Stimulated activated CD4-positive, alpha-beta T cell treated with anti-CD3 and anti-CD28 coated beads, Interleukin-4, amount 100 ng/mL, for 48 hours (primary cell): ENCODE measurements at regions not wholly inside any gene's neighbourhood (a gene's known extent, or its start where the extent isn't known, plus 50 kb on each side); places are given as distances from the start of the nearest gene placed in this dataset.

Experiments
- DNase-seq, 2 donors: peaks; one replicate each; pipeline ENCODE4 v3.0.0-alpha.2; 2020; ENCODE audit warnings: low read depth in 2 of 2

DNA sequence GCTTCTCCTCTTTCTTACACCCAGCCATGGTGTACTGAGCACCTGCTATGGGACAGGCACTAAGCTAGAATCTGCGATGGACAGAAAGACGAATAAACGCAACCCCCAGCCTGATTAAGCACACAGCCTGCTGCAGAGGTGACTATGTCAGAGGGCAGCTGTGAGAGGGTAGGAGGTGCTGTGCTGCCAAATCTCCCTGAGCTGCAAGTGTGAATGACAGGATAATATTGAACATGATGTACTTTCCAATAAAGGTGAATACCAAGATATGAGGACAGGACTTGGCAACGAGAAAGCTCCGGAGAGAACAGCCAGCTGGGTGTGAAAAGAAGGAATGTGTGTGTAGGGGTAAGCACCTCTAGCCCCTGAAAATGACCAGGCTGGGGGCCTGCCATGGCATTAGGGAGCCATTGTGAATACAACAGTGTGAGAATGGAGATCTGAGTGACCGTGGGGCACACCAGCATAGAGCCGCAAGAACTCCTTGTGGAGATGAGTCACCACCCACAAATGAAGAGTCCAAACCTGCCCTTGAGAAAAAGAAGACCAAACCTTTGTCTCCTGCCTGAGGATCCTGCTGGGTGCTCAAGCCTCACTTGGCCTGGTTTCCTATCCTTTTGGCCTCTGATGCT lies 83.0 kb upstream of the ATF3 start:
- DNase-seq = no peak

DNA sequence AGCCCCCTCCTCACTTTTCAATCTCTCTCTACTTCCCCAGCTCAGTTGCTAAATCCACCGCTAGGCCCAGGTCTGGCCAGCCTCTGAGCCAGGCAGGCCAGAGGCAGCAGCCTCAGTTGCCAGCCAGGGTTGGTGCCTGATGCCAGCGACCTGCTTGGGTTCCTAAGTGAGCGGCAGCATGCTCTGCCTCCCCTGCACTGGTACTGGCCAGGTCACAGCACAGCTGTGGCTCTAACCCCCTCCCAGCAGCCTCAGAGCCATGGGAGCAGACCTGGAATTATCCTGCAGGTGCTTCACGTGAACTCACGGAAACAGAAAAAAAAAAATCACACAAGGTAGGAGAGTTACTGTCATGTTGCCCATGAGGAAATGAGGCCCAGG lies 82.5 kb upstream of the ATF3 start:
- DNase-seq = no peak

DNA sequence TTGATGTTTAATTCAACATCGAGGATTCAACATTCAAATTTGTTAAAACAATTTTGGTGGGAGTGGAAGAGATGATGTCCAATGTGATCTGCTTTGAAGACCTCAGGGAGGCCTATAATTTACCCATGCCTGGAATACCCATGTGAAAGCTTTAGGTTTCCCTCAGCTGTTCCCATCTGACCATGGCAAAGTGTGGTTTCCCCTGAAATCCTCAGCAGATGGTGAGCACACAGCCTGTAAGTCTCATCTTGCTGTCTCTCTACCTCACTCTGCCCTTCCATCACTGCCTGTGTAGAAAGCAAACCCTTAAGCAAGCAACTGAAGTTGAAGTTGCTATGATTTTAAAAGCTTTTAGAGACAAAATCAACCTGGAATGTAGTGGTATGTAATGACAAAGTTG lies 80.1 kb upstream of the ATF3 start:
- DNase-seq = no peak

DNA sequence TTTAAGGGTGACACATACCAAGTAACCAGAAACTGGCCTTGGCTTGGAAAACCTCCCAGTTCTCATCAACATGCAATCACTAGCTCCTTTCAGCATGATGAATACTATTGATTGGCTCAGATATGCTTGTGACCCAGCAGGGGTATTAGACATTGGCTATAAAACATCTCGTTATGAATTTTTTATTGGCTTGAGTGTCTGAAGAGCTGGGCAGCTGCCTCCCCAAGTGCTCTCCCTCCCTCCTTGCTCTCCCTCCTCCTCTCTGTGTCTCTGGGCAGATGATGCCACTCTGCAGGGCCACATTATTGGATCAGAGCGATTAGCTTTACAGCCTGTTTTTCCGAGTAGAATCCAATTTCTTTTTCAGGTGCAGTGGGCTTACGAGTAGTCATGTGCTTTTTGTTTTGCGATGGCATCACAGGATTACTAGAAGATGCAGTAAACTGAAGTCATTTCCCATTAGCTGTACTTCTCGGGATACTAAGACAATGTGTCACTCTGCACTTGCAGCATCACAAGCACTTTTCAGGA lies 79.3 kb upstream of the ATF3 start:
- no peak for DNase-seq

DNA sequence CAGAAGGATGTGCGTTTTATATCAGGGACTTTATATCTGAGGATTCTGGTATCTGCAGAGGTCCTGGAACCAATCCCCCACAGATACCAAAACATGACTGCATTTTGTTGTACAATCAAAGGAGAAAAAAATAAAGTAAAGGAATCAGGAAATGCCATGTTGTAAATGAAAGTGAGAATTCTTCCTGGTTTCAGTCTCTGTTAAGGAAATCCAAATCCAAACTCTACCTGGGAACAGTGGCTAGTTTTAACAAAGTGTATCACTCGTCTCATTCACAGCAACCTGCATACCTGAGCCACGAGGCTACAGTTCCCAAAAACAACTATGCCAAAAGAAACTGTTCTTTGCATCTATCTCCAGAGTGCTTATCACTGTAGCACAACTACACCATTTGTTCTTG lies 77.3 kb upstream of the ATF3 start:
- DNase-seq = no peak

DNA sequence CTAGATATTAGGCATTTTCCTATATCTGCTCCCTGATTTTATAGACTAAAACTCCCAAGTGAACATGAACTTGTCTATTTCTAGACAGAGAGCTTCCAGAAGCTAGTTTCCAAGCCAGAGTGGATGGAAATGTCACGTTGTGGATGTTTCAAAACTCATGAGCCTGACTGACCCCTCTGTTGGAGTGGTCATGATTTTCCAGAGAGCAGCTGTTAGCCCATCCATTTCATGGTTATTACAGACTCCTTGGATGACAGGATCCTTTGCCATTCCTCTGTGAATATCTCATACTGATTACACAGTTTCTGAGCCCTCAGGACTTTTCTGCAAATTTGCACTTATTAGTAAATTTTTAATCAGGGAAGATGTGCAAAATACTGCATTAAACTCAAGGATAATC lies 76.8 kb upstream of the ATF3 start:
- DNase-seq = no peak

DNA sequence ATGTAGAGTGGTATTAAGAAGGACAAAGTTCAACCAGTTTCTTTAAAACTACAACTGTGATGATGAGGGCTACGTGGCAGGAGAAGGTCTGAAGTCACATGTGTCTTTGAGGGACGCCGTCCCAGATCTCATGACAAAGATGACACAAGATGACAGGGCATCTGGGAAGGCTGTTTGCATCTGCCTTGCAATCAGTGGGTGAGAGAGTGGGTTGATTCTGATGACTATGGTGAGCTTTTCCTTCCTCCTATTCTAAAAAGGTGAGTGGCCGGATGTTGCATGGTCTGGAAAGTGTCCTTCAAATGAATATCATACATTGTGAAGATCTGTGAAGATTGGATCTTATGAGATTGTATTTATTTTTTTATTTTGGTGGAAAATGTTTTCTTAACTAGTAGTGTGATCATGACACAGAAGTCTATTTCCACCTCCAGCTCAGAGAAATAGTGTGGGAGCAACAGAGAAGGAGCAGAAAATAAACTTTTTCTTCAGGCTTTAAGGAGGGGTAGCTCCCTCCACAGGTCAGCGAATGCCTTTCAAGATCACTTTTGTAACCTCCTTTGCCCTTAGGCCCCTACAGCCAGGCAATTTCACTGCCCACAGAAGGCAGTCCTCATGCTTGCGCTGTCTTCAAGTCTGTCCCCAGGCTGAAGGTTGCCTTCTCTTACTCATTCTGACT lies 76.0 kb upstream of the ATF3 start:
- DNase-seq = no peak

DNA sequence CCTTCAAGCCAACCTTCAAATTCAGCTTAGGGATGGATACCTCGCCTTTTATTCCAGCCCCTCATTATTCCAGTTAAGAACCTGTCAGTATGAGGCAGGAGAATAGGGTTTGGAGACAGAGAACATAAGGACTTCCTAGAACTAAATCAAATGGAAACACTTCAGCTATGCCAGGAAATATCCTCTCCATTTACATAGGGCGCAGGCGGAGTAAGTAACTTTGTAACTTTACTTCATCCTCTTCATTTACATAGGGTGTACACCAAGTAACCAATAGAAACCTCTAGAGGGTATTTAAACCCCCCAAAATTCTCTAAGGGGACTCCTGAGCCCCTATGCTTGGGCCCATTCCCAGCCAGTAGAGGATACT lies 75.4 kb upstream of the ATF3 start:
- DNase-seq = no peak

DNA sequence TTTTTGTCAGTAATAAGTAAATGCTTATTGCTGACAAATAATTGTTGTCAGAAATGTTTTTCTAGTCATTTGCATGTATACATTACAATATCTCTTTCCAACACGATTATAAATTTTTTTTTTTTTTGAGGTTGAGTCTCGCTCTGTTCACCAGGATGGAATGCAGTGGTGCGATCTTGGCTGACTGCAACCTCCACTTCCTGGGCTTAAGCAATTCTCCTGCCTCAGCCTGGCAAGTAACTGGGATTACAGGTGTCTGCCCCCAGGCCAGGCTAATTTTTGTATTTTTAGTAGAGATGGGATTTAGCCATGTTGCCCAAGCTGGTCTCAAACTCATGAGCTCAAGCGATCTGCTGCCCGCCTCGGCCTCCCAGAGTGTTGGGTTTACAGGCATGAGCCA lies 72.0 kb upstream of the ATF3 start:
- no peak for DNase-seq

DNA sequence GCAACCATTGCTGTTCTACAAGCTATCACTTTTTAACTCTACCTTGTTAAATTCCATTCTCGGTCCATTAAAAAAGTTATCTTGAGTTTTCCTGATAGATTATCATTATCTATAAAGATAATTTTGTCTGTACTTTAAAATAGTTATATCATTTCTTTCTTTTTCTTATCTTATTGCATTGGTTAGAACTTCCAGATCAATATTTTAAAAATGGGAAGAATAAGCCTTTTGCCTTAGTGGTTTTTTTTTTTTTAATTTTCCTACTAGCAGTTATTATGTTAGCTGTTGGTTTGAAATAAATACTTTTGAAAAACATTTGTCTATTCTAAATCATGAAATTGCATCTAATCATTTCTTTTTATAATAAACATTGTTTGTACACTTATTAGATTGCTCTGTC lies 71.0 kb upstream of the ATF3 start:
- no peak for DNase-seq

DNA sequence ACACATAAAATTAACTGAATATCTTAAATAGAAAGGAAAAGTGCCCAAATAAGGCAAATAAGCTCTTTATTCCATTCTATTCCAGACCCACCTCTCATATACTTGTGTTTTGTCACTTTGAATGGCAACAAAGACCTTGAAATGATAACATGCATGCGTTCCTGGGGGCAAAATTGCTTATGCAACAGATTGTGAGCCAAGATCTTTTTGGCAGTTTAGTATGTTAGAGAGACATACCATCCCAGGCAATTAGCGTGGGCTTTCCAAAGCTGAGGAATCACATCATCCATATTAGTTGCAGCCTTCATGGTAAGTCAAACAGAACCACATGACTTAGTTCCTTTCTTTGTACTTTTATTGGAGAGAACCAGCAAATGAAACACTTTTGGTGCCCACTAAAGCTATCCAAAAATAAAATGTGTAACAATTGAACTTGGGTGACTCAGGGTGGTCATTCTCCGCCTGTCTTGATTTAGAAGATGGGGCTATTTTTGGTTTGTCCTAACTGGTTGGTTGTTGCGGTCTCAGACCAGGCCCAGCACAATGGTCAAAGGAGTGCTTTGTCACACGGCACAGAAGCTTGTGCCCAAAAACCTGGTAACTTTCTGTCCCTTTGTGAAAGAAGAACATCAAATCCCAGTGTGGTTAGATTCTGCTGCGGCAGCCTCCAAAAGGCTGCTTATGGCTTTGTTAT lies 68.7 kb upstream of the ATF3 start:
- DNase-seq = no peak

DNA sequence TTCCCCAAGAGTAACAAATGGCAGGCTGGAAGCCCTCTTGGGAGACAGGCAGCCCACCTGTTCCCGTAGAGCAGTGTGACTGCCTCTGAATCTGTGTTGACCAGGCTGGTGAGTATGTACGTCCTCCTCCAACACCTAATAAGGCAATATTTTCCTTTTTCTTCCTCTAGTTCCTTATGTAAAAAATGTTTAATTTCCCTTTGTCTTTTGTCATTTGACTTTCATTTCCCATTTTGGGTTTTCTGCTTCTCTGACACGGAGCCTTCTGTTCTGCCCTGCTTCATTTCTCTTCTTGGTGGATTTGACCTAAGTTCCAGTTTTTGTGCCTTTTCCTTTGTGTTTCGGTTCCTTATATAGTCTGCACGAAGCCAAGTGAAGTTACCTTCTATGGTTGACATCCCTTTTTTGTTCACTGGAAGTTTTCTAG lies 65.8 kb upstream of the ATF3 start:
- DNase-seq = no peak

DNA sequence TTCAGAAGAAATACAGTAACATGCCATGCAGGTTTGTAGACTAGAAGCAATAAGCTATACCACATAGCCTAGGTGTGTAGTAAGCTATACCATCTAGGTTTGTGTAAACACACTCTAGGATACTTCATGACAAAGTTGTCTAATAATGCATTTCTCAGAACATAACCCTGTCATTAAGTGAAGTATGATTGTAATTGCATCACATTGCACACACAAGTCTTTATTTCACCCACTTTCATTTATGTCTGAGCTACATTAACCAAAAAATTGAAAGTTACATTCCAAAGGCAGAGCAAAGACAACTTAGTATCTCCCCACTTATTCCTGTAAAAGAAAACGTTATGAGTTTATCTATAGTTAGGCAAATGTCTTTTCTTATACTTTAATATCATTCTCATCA lies 64.5 kb upstream of the ATF3 start:
- no peak for DNase-seq

DNA sequence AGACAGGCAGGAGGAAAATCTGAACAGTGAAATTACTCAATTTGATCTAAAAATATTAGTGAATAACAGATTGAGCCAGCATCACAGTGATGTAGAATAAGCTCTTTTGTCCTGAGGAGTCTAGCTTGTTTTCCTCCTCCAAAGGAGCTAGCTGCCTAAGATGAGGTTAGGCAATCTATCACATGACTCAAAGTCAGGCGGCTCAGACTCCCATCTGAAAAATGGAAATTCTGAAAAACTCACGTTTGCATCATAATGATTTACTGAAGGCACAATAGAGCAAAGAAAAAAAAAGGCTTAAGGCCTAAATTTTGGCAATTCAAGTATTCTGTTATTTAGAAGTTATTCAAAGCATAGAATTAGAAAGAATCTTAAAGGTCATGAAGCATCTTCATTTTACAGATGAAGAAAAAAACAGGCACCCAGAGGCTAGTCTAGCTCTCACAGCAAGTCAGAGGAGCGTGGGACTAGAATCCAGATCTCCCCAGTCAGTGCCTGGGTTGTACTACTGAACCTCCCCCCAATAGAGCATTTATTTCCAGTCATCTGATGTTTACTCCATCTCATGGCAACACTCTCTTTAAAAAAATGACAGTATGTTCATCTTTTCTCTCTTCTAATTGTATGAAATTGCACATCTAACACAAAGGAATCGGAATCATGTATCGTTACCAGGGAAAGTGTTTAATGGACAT lies 62.5 kb upstream of the ATF3 start:
- no peak for DNase-seq

DNA sequence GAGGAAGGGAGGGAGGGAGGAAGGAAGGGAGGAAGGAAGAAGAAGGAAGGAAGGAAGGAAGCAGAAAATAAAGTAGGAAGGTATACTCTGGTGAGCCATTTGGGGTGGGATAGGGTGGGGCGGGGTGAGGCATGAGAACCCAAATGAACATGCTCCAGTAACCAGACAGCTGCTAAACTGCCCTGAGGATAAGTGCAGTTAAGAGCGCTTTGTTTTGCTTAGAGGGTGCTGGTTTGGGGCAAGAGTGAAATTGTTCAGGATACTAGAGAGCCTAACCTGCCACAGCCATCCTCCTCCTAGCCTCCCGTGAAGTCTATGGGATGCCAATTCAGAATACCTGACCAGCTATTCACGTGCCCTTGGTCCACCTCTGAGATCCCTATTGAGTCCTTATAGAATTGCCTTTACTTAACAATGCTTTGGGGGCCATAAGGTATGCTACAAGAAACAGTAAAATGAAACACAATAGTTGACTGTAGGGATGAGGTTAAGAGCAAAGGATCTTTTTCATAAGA lies 59.0 kb upstream of the ATF3 start:
- DNase-seq = no peak

DNA sequence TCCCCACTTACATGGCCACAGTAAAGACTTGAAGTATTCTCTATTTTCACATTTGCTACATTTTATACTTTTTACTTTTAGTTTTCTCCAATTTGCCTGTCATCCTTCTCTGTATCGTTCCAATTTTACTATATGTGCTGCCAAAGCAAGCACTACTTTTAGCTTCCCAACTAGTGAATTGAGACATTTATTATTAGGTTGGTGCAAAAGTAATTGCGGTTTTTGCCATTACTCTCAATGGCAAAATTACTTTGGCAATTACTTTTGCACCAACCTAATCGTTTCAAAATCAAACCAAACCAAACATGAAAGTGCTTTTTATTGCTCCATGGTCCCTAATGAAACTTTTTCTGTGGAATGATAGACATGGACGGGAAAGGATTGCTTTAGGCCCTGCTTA lies 56.6 kb upstream of the ATF3 start:
- no peak for DNase-seq

DNA sequence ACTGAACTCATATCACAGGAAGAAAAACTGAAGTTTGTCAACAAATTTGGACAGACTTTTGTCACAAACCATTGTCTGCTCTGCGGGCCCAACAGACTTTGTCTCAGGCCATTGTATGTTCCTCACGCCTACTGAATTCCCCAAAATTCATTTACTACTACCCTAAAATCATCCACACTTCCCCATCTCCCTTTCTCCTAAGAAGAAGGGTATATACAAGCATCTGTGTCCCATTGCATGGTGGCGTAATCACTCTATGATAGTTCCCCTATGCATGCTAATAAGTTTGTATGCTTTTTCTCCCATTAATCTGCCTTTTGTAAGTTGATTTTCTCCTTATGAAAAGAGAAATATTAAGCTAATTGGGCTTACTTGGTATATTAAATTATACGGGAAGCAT lies 54.9 kb upstream of the ATF3 start:
- DNase-seq = no peak

DNA sequence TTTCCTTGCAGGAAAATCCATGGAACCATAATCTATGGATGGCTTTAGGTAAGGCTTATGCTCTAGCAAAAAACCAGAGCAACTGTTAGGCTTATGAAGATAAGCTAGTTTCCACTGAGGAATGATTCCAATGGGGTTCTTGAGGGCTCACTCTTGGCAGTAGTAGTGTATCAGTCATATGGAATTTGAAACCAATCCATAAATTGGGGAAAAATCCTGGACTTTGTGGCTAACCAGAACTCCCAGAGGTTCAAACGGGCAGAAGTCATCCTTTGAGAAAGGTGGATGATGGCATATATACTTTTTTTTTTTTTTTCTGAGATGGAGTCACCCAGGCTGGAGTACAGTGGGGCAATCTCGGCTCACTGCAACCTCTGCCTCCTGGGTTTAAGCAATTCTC lies 54.2 kb upstream of the ATF3 start:
- DNase-seq = no peak

DNA sequence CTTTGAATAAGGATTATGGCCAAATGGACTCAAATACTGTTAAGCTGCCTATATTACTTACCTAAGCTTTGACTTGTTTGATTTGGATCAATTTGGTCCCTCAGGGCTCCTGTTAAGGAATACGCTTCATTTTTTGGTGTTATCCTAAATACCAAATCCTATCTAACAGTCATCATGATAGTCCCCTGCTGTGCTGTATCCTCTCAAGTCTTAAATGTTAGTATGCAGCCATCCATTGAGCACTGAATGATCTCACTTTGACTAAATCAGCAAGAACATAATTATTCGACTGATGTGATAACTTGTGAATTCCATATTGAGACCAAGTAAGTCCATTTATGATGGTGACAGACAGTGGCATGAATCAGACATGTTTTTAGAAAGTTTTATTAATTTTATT lies 53.1 kb upstream of the ATF3 start:
- DNase-seq = no peak

DNA sequence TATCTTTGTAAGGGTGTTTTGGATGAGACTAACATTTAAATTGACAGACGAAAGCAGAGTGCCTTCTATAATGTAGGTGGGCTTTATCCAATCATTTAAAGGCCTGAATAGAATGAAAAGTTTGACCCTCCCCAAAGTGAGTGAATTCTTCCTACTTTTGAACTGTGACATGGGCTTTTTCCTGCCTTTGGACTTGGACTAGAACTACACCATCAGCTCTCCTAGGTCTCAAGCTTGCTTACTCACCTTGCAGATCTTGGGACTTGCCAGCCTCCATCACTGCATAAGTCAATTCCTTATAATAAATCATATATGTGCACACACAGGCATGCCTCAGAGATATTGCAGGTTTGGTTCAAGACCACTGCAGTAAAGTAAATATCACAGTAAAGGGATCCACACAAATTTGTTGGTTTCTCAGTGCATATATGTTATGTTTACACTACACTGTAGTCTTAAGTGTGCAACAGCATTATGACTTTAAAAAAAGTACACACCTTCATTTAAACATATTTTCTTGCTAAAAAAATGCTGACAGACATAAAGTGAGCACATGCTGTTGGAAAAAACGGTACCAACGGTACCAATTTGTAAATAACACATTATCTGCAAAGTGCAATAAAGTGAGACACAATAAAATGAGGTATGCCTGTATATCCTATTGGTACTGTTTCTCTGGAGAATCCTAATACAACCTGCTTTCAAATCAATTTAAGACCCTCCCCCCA lies 51.6 kb upstream of the ATF3 start:
- no peak for DNase-seq
